ENCODE measurements at regions not wholly inside any gene's neighbourhood (a gene's known extent, or its start where the extent isn't known, plus 50 kb on each side); places are given as distances from the start of the nearest gene placed in this dataset.

DNA sequence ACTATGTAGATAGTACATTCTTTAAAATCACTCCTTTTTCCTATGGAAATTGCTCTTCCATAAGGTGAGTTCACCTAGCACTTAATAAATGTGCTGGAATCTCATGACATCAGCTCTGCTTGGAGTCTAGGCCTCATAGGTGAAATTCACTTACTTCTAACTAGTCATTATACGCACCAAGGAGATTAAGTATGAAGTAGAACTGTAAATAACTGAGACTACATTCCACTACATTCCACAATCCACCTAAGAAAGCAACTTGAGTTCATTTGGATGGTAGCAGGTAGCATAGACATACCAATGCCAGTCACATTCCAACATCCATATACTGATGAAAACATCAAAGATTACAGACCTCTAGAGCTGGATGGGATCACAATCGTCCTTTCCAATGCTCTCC, 64.3 kb downstream of the NIBAN1 start:
- TF ChIP-seq, protein P1, sequence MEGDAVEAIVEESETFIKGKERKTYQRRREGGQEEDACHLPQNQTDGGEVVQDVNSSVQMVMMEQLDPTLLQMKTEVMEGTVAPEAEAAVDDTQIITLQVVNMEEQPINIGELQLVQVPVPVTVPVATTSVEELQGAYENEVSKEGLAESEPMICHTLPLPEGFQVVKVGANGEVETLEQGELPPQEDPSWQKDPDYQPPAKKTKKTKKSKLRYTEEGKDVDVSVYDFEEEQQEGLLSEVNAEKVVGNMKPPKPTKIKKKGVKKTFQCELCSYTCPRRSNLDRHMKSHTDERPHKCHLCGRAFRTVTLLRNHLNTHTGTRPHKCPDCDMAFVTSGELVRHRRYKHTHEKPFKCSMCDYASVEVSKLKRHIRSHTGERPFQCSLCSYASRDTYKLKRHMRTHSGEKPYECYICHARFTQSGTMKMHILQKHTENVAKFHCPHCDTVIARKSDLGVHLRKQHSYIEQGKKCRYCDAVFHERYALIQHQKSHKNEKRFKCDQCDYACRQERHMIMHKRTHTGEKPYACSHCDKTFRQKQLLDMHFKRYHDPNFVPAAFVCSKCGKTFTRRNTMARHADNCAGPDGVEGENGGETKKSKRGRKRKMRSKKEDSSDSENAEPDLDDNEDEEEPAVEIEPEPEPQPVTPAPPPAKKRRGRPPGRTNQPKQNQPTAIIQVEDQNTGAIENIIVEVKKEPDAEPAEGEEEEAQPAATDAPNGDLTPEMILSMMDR (conservative IDR thresholded peaks at IDR 0.05): no peak
- no peak overlapping the region for H3K27ac ChIP-seq

DNA sequence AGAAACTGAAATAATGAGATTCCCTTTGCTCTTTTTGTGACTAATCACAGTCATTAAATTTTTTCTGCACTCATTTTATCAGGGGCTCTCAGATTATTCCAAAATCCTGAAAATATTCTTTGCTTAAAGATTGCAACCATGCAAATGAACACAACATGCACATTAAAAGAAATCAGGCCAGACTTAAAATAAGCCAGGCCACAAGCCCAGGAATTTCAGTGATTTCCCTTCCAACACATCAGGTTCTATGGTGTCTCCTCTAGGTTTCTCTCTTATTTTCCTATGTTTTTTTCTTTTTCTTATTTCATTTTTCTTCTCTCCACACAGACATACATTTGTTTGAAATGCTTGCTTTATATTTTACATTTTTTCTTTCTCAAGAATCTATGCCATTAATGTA, 65.3 kb downstream of the NIBAN1 start:
- TF ChIP-seq, protein P1 (conservative IDR thresholded peaks at IDR 0.05): no peak
- no peak overlapping the region for H3K27ac ChIP-seq

DNA sequence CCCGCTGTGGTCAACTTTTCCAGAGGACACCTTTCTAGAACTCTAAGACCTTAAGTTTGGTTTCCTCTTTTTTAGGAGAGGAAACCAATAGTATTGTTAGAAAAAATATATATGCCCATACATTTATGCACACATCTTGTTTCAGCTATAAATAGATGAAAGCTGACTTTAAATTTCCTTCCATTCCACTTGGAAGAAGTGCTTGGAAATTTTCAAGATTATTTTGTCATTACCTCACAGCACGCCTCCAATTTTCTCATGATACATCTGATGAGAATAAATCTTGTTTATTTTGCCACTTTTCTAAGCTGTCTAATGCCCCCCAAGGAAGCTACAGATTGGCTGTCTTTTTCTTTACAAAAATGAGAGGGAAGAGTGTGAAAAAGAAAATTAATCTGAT, 65.8 kb downstream of the NIBAN1 start:
- H3K27ac ChIP-seq: no peak overlapping the region
- TF ChIP-seq, protein P1 (conservative IDR thresholded peaks at IDR 0.05): no peak

DNA sequence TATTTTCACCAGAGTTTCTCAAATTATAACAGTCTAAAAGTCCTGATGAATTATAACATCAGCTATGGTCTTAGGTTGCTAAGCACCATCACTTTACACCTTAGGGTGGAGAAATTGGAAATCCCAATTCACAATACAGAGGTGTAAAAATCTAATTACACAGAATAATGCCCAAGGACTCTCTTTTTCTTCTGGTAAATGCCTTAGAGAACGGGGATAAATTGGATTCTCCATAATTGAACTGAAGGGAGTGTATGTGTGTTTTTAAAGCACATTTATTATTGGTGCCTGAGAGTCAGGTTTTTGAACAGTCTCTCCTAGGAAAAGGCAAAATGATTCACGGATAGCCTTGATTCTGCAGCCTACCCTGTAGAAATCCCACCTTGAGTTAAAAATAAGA, 66.8 kb downstream of the NIBAN1 start:
- TF ChIP-seq, protein P1 (conservative IDR thresholded peaks at IDR 0.05): no peak
- no peak overlapping the region for H3K27ac ChIP-seq

DNA sequence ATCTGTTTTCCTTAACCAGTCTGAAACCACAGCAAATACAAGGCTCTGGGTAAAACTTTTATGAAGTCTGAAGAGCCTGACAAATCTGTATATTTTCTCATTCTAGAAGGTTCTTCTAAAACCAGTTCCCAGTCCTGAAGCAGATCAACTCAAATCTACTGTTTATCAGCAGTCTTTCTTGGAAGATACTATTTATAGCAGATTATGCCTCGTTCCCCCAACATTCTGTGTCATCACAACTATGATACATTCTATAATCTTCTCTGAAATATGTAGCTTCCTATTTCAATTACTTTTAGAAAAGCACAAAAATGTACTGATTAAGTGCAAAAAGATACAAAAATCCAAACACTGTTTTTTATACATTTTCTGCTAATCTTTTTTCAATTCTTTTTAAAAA, 67.5 kb downstream of the NIBAN1 start:
- no peak overlapping the region for H3K27ac ChIP-seq
- TF ChIP-seq, protein P1 (conservative IDR thresholded peaks at IDR 0.05): no peak

DNA sequence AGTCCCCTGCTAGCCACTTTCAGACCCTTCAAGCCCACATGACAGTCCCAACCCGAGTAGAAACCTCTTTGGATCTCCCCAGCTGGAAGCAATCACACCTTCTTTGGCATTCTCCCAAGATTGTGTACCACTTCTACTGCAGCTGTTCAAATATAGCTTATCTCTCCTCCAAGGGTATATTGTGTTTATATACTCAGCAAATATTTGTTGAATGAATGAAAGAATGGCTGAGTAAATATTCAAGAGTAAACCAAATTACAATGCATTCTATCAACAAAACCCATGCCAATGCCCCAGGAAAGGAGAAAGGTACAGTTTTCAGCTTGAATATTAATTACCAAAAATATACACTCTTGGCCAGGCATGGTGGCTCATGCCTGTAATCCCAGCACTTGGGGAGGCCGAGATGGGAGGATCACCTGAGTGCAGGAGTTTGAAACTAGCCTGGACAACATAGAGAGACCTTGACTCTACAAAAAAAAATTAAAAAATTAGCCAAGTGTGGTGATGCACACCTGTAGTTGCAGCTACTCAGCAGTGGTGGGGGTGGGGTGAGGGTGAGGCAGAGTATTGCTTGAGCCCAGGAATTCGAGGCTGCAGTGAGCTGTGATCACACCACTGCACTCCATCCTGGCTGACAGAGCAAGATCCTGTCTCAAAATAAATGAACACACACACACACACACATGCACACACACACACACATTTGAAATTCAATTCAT, 68.5 kb downstream of the NIBAN1 start:
- peak overlapping the region; percentile 46 for H3K27ac ChIP-seq
- TF ChIP-seq, protein P1 (conservative IDR thresholded peaks at IDR 0.05): no peak

DNA sequence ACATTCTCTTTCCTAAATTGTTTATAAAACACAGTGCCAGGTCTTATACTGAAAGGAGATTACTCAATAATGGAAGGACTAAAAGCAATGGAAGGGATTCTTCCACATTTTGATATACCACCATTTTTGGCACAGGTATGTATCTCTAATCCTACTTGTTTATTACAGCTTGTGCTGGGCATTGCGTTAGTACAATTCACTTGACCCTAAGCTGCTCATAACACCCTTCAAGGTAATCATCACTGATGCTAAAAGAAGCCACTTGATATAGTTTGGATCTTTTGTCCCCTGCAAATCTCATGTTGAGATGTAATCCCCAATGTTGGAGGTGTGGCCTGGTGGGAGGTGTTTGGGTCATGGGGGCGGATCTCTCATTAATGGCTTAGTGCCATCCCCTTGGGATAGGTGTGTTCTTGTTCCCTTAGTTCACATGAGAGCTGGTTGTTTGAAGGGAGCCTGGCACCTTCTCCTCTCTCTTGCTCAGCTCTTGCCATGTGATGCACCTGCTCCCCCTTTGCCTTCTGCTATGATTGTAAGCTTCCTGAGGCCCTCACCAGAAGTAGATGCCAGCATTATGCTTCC, 71.1 kb downstream of the NIBAN1 start:
- TF ChIP-seq, protein P1 (conservative IDR thresholded peaks at IDR 0.05): no peak
- no peak overlapping the region for H3K27ac ChIP-seq
